Right lobe of liver (tissue), 6 donors: ENCODE measurements at regions not wholly inside any gene's neighbourhood (a gene's known extent, or its start where the extent isn't known, plus 50 kb on each side); places are given as distances from the start of the nearest gene placed in this dataset.

Source experiments
- ATAC-seq, 4 donors: fragments of 200-7000 bp; cut with Tn5 transposase; one replicate each; pipeline ENCODE4 v1.9.1; 2020; ENCODE audit warnings: mild to moderate bottlenecking in 4 of 4, moderate library complexity in 4 of 4
- DNase-seq, 3 donors: peaks; one replicate each; pipeline ENCODE4 v3.0.0-alpha.2; 2020
- H3K27ac ChIP-seq, 3 donors: fragments of 200-600 bp; one replicate each; pipeline ENCODE4 v1.8.0; 2022
- H3K27me3 ChIP-seq, 2 donors: fragments of 200-600 bp; one replicate each; pipeline ENCODE4 v1.8.0; 2022
- H3K36me3 ChIP-seq, 4 donors: fragments of 200-600 bp; sonication (generic) in 1 of 4; one replicate each; pipeline versions ENCODE4 v1.5.1 to v1.8.0; 2017 to 2022; ENCODE audit warnings: control low read depth in 1 of 4
- H3K4me1 ChIP-seq, 4 donors: fragments of 200-600 bp; sonication (generic) in 1 of 4; one replicate each; pipeline versions ENCODE4 v1.5.1 to v1.8.0; 2017 to 2022; ENCODE audit warnings: control low read depth in 1 of 4
- H3K4me3 ChIP-seq, 3 donors: fragments of 200-600 bp; one replicate each; pipeline ENCODE4 v1.8.0; 2022
- H3K9me3 ChIP-seq, 4 donors: fragments of 200-600 bp; sonication (generic) in 1 of 4; one replicate each; pipeline versions ENCODE4 v1.5.1 to v1.8.0; 2017 to 2022; ENCODE audit warnings: control low read depth in 1 of 4
- CTCF ChIP-seq, 4 donors: fragments of 200-600 bp in 3 of 4; fragments of 450-650 bp in 1 of 4; IDR thresholded peaks; one replicate each; pipeline versions ENCODE4 v1.5.1 to v1.8.0; 2016 to 2022; ENCODE audit warnings: antibody characterized with exemption in 4 of 4, mild to moderate bottlenecking in 2 of 4
- POLR2A ChIP-seq: fragments of 450-650 bp; IDR thresholded peaks from one replicate; pipeline ENCODE4 v1.6.1; 2017; ENCODE audit warnings: antibody characterized with exemption, mild to moderate bottlenecking
- WGBS: methylation state at CpG from one replicate; pipeline ENCODE4 v1.1.6; 2018; ENCODE audit warnings: low coverage, low lambda C conversion rate; ENCODE audit not compliant: insufficient coverage; ENCODE audit errors: missing lambda C conversion rate; 5-methylcytosine and 5-hydroxymethylcytosine counted together
- intact Hi-C, 2 donors: fragments of 100-400 bp; cut with DNase I; formaldehyde crosslinking; loops; one replicate each; pipeline versions ENCODE4 v1.11.2 to v1.14.1; 2022
- donor health status: DM: no; HTN: yes; CAD: no.
- donor health status: DM: no; HTN: no; CAD: no.
- donor health status: DM: no; HTN: no; CAD: no.
- donor health status: DM: no; HTN: yes; CAD: no.
- donor health status: DM: no; HTN: yes; CAD: no.

GRCh38 chr11:93939084-93939760 is 81.9 kb upstream of the HEPHL1 start:
- TF ChIP-seq POLR2A = no peak
- TF ChIP-seq CTCF (IDR thresholded peaks at IDR 0.05) = no peak
- ATAC-seq = no peak
- intact Hi-C loops = no loop called here
- 34% methylated on average over 5 of the region's 5 CpGs for WGBS
- no peaks in the 10 kb centered on the region for H3K27me3 ChIP-seq
- no peak overlapping the region for H3K27ac ChIP-seq
- DNase-seq = no peak
- no peak overlapping the region for H3K4me3 ChIP-seq
- no peaks in the 10 kb centered on the region for H3K36me3 ChIP-seq
- no peaks in the 10 kb centered on the region for H3K4me1 ChIP-seq
- no peaks in the 10 kb centered on the region for H3K9me3 ChIP-seq

GRCh38 chr11:93940395-93940794 is 80.8 kb upstream of the HEPHL1 start:
- H3K36me3 ChIP-seq = no peaks in the 10 kb centered on the region
- TF ChIP-seq POLR2A = no peak
- TF ChIP-seq CTCF (IDR thresholded peaks at IDR 0.05) = no peak
- no peaks in the 10 kb centered on the region for H3K27me3 ChIP-seq
- H3K4me1 ChIP-seq = no peaks in the 10 kb centered on the region
- DNase-seq (no peak), ATAC-seq (no peak)
- no peak overlapping the region for H3K4me3 ChIP-seq
- 85% methylated on average over 2 of the region's 2 CpGs for WGBS
- no peak overlapping the region for H3K27ac ChIP-seq
- intact Hi-C loops = no loop called here
- no peaks in the 10 kb centered on the region for H3K9me3 ChIP-seq

GRCh38 chr11:93942176-93942575 is 79.0 kb upstream of the HEPHL1 start:
- H3K4me3 ChIP-seq = no peak overlapping the region
- intact Hi-C loops = no loop called here
- WGBS = 25% methylated on average over 2 of the region's 2 CpGs
- no peaks in the 10 kb centered on the region for H3K27me3 ChIP-seq
- TF ChIP-seq CTCF (IDR thresholded peaks at IDR 0.05) (no peak), POLR2A (no peak)
- H3K27ac ChIP-seq = no peak overlapping the region
- no peaks in the 10 kb centered on the region for H3K4me1 ChIP-seq
- no peak for DNase-seq
- H3K36me3 ChIP-seq = no peaks in the 10 kb centered on the region
- ATAC-seq = no peak
- no peaks in the 10 kb centered on the region for H3K9me3 ChIP-seq

GRCh38 chr11:93945596-93945995 is 75.6 kb upstream of the HEPHL1 start:
- Histone ChIP-seq H3K36me3 (no peaks in the 10 kb centered on the region), H3K9me3 (no peaks in the 10 kb centered on the region), H3K4me3 (no peak overlapping the region), H3K4me1 (no peaks in the 10 kb centered on the region), H3K27me3 (no peaks in the 10 kb centered on the region), H3K27ac (no peak overlapping the region)
- intact Hi-C loops = no loop called here
- TF ChIP-seq CTCF (IDR thresholded peaks at IDR 0.05) (no peak), POLR2A (no peak)
- DNase-seq (no peak), ATAC-seq (no peak)
- 93% methylated on average over 2 of the region's 2 CpGs for WGBS
